KMS-11 (cell line): ENCODE measurements at regions not wholly inside any gene's neighbourhood (a gene's known extent, or its start where the extent isn't known, plus 50 kb on each side); places are given as distances from the start of the nearest gene placed in this dataset.

Experiments used
- H2AFZ ChIP-seq: fragments of 200-600 bp; sonication (generic); 2 replicates; pipeline ENCODE4 v1.6.1; 2016; ENCODE audit warnings: antibody characterized with exemption, mixed run types, low read depth
- H3K27ac ChIP-seq: fragments of 200-600 bp; sonication (generic); 2 replicates; pipeline ENCODE4 v1.6.1; 2016; ENCODE audit warnings: mild to moderate bottlenecking, mixed run types
- H3K27me3 ChIP-seq: fragments of 200-600 bp; sonication (generic); 2 replicates; pipeline ENCODE4 v1.6.1; 2017; ENCODE audit warnings: mild to moderate bottlenecking, low read depth, mixed run types, moderate library complexity; ENCODE audit not compliant: insufficient read depth
- H3K36me3 ChIP-seq: fragments of 200-600 bp; sonication (generic); 2 replicates; pipeline ENCODE4 v1.6.1; 2017; ENCODE audit warnings: mild to moderate bottlenecking, mixed run types; ENCODE audit not compliant: insufficient read depth
- H3K4me1 ChIP-seq: fragments of 200-600 bp; sonication (generic); 2 replicates; pipeline ENCODE4 v1.6.1; 2016; ENCODE audit warnings: mild to moderate bottlenecking, low read depth, mixed run types; ENCODE audit not compliant: poor library complexity, severe bottlenecking
- H3K4me2 ChIP-seq: fragments of 200-600 bp; sonication (generic); 2 replicates; pipeline ENCODE4 v1.7.0; 2016; ENCODE audit warnings: mild to moderate bottlenecking, mixed run types
- H3K4me3 ChIP-seq: fragments of 200-600 bp; sonication (generic); IDR thresholded peaks from 2 replicates; pipeline ENCODE4 v1.6.1; 2017; ENCODE audit warnings: low read depth, low read length, mixed read lengths; ENCODE audit not compliant: insufficient read depth
- H3K79me2 ChIP-seq: fragments of 200-600 bp; sonication (generic); 2 replicates; pipeline ENCODE4 v1.6.1; 2016; ENCODE audit warnings: low read depth, mixed run types; ENCODE audit not compliant: insufficient read depth
- H3K9ac ChIP-seq: fragments of 200-600 bp; sonication (generic); 2 replicates; pipeline ENCODE4 v1.6.1; 2016; ENCODE audit warnings: mild to moderate bottlenecking, mixed run types
- H4K20me1 ChIP-seq: fragments of 200-600 bp; sonication (generic); 2 replicates; pipeline ENCODE4 v1.6.1; 2016; ENCODE audit warnings: mild to moderate bottlenecking, mixed run types; ENCODE audit not compliant: insufficient read depth
- CTCF ChIP-seq: fragments of 200-600 bp; sonication (generic); conservative IDR thresholded peaks from 2 replicates; pipeline ENCODE4 v1.6.1; 2017; ENCODE audit warnings: low read depth, mild to moderate bottlenecking, antibody characterized with exemption, low read length, moderate library complexity, mixed read lengths

GRCh38 chr20:60254901-60255411 is 296.7 kb downstream of the CDH26 start:
- no peak for TF ChIP-seq CTCF
- no peaks in the 10 kb centered on the region for H4K20me1 ChIP-seq
- no peak overlapping the region for H3K4me3 ChIP-seq
- no peaks in the 10 kb centered on the region for H3K36me3 ChIP-seq
- H3K27me3 ChIP-seq, result no peaks in the 10 kb centered on the region
- H3K27ac ChIP-seq, result no peak overlapping the region
- H3K4me2 ChIP-seq, result no peak overlapping the region
- H2AFZ ChIP-seq, result no peak overlapping the region
- H3K9ac ChIP-seq, result no peak overlapping the region
- H3K4me1 ChIP-seq, result peaks cover 9% of the 10 kb centered on the region
- no peaks in the 10 kb centered on the region for H3K79me2 ChIP-seq

GRCh38 chr20:60255415-60255814 is 297.2 kb downstream of the CDH26 start:
- no peak overlapping the region for H3K27ac ChIP-seq
- no peaks in the 10 kb centered on the region for H3K36me3 ChIP-seq
- no peaks in the 10 kb centered on the region for H3K27me3 ChIP-seq
- no peak overlapping the region for H3K4me2 ChIP-seq
- peaks cover 9% of the 10 kb centered on the region for H3K4me1 ChIP-seq
- H4K20me1 ChIP-seq, result no peaks in the 10 kb centered on the region
- H3K9ac ChIP-seq, result no peak overlapping the region
- no peak overlapping the region for H3K4me3 ChIP-seq
- H2AFZ ChIP-seq, result no peak overlapping the region
- H3K79me2 ChIP-seq, result no peaks in the 10 kb centered on the region
- TF ChIP-seq CTCF, result no peak

DNA sequence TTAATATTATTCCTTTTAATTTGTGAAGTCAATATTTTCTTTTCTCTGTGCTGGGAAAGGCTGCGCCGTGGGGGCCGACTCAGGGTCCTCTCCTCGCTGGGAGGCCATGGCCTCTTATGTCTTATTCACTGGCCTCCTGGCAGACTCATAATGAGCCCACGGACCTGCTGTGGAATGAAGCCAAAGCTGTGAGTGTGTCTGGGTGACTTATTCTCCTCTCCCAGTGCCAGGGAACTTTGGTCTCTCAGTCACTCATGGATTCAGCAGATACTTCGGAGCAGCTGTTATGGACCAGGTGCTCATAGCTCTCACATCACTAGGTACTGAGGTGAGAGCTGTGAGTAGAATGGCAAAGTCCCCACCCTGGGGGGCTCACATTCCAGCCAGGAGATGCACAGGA is 297.6 kb downstream of the CDH26 start:
- no peak overlapping the region for H2AFZ ChIP-seq
- no peaks in the 10 kb centered on the region for H3K79me2 ChIP-seq
- H3K9ac ChIP-seq, result no peak overlapping the region
- H3K4me2 ChIP-seq, result no peak overlapping the region
- no peak overlapping the region for H3K4me3 ChIP-seq
- H3K27me3 ChIP-seq, result no peaks in the 10 kb centered on the region
- H4K20me1 ChIP-seq, result no peaks in the 10 kb centered on the region
- no peak for TF ChIP-seq CTCF
- H3K27ac ChIP-seq, result no peak overlapping the region
- no peaks in the 10 kb centered on the region for H3K36me3 ChIP-seq
- H3K4me1 ChIP-seq, result peaks cover 9% of the 10 kb centered on the region

DNA sequence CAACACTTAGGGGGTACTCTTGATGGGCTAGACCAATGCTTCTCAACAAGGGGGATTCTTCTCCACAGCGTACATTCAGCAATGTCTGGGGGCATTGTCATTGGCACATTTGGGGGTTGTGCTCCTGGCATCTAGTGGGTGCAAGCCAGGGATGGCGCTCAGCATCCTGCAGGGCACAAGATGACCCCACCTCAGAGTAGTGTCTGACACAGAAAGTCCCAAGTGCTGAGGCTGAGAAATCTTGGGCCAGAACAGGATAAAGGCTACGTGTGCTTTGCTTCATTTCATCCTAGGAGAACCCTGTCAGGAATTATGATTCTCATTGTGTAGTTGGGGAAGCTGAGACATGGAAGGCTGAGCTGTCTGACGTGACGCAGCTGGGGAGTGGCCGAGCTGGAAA is 298.6 kb downstream of the CDH26 start:
- H2AFZ ChIP-seq, result no peak overlapping the region
- no peak overlapping the region for H3K4me2 ChIP-seq
- H3K4me3 ChIP-seq, result no peak overlapping the region
- H3K4me1 ChIP-seq, result peaks cover 9% of the 10 kb centered on the region
- no peak for TF ChIP-seq CTCF
- no peaks in the 10 kb centered on the region for H3K27me3 ChIP-seq
- H3K36me3 ChIP-seq, result no peaks in the 10 kb centered on the region
- no peaks in the 10 kb centered on the region for H4K20me1 ChIP-seq
- no peaks in the 10 kb centered on the region for H3K79me2 ChIP-seq
- H3K9ac ChIP-seq, result no peak overlapping the region
- H3K27ac ChIP-seq, result no peak overlapping the region

DNA sequence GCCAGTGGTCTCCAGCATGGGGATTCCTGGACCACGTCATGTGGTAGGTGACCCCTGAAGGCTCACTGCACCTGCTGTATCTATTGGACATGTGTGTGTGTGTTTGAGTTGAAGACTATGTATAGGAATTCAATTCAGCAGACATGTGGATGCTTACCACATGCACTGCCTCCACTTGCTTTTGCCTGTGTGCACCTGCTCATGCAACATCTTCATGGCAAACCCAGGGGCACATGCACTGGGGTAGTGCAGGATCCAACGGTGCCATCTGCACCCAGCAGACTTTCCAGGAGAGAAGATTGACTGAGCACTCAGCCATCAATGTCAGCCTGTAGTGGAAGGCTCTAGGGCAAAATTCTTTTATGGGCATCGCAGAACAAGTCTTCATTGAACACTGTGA is 299.4 kb downstream of the CDH26 start:
- Histone ChIP-seq H3K79me2 (no peaks in the 10 kb centered on the region), H4K20me1 (no peaks in the 10 kb centered on the region), H3K27ac (no peak overlapping the region), H3K9ac (no peak overlapping the region), H3K4me3 (no peak overlapping the region), H2AFZ (no peak overlapping the region), H3K27me3 (no peaks in the 10 kb centered on the region), H3K4me1 (peaks cover 9% of the 10 kb centered on the region), H3K36me3 (no peaks in the 10 kb centered on the region), H3K4me2 (no peak overlapping the region)
- TF ChIP-seq CTCF, result no peak
